Neural cell (in vitro differentiated cells): ENCODE measurements at regions not wholly inside any gene's neighbourhood (a gene's known extent, or its start where the extent isn't known, plus 50 kb on each side); places are given as distances from the start of the nearest gene placed in this dataset.
A peak's percentile ranks its signal among the peaks of the same experiment; 100 is the strongest.

ENCODE experiments used
- H2AFZ ChIP-seq: fragments of 200-600, 300-800 bp; sonication (generic), shearing (Covaris generic); 2 replicates; pipeline ENCODE4 v1.6.0; 2014; ENCODE audit warnings: low read depth, mild to moderate bottlenecking, antibody characterized with exemption, low read length, moderate library complexity
- H3F3A ChIP-seq: fragments of 200-600 bp; shearing (Covaris generic); 2 replicates; pipeline ENCODE4 v1.6.1; 2016; ENCODE audit warnings: mild to moderate bottlenecking, moderate library complexity, mixed read lengths, antibody characterized with exemption, low read length; ENCODE audit not compliant: insufficient read depth, poor library complexity, severe bottlenecking
- H3K27ac ChIP-seq: fragments of 200-600, 300-800 bp; sonication (generic), shearing (Covaris generic); 2 replicates; pipeline ENCODE4 v1.5.1; 2014; ENCODE audit warnings: mild to moderate bottlenecking, low read length, moderate library complexity
- H3K27me3 ChIP-seq: fragments of 300-800, 200-600 bp; sonication (generic), shearing (Covaris generic); 2 replicates; pipeline ENCODE4 v1.6.0; 2014; ENCODE audit warnings: mild to moderate bottlenecking, low read depth, low read length, moderate library complexity; ENCODE audit not compliant: insufficient read depth
- H3K36me3 ChIP-seq: fragments of 300-800, 200-600 bp; sonication (generic), shearing (Covaris generic); 2 replicates; pipeline ENCODE4 v1.5.1; 2014; ENCODE audit warnings: mild to moderate bottlenecking, antibody characterized with exemption, low read length, moderate library complexity; ENCODE audit not compliant: insufficient read depth
- H3K4me2 ChIP-seq: fragments of 300-800, 200-600 bp; sonication (generic), shearing (Covaris generic); 2 replicates; pipeline ENCODE4 v1.6.0; 2014; ENCODE audit warnings: mild to moderate bottlenecking, low read length
- H3K4me3 ChIP-seq: fragments of 300-800, 200-600 bp; sonication (generic), shearing (Covaris generic); 2 replicates; pipeline ENCODE4 v1.5.1; 2014; ENCODE audit warnings: mild to moderate bottlenecking, low read length, moderate library complexity
- H3K79me2 ChIP-seq: fragments of 200-600 bp; shearing (Covaris generic); replicated peaks from 2 replicates; pipeline ENCODE4 v1.6.0; 2014; ENCODE audit warnings: mild to moderate bottlenecking, low read length, moderate library complexity; ENCODE audit not compliant: insufficient read depth
- H3K9ac ChIP-seq: fragments of 300-800, 200-600 bp; sonication (generic), shearing (Covaris generic); 2 replicates; pipeline ENCODE4 v1.6.1; 2016; ENCODE audit warnings: mild to moderate bottlenecking, low read length, mixed read lengths
- H3K9me2 ChIP-seq: fragments of 200-600 bp; shearing (Covaris generic); 2 replicates; pipeline ENCODE4 v1.6.1; 2016; ENCODE audit warnings: mild to moderate bottlenecking, low read length, mixed read lengths; ENCODE audit not compliant: insufficient read depth
- H3K9me3 ChIP-seq: fragments of 200-600, 300-800 bp; sonication (generic), shearing (Covaris generic); 2 replicates; pipeline ENCODE4 v1.6.1; 2016; ENCODE audit warnings: mild to moderate bottlenecking, mixed run types, low read length, moderate library complexity, mixed read lengths
- H4K20me1 ChIP-seq: fragments of 200-600 bp; shearing (Covaris generic); 2 replicates; pipeline ENCODE4 v1.6.1; 2016; ENCODE audit warnings: mild to moderate bottlenecking, mixed run types; ENCODE audit not compliant: insufficient read depth
- CTCF ChIP-seq: fragments of 450-650 bp; IDR thresholded peaks from 2 replicates; pipeline ENCODE4 v1.5.1; 2014; ENCODE audit warnings: antibody characterized with exemption, mild to moderate bottlenecking, moderate library complexity; ENCODE audit not compliant: poor library complexity, severe bottlenecking
- EP300 ChIP-seq: fragments of 450-650 bp; conservative IDR thresholded peaks from 2 replicates; pipeline ENCODE4 v1.6.1; 2014; ENCODE audit warnings: antibody characterized with exemption, mild to moderate bottlenecking, moderate library complexity; ENCODE audit not compliant: poor library complexity, severe bottlenecking
- EZH2 ChIP-seq: fragments of 200-600, 300-800 bp; shearing (Covaris generic), sonication (generic); IDR thresholded peaks from 2 replicates; pipeline ENCODE4 v1.6.1; 2014; ENCODE audit warnings: antibody characterized with exemption, low read length, borderline replicate concordance, mild to moderate bottlenecking; ENCODE audit not compliant: insufficient read depth, poor library complexity, severe bottlenecking
- MXI1 ChIP-seq: fragments of 450-650 bp; conservative IDR thresholded peaks from 2 replicates; pipeline ENCODE4 v1.6.1; 2014; ENCODE audit warnings: antibody characterized with exemption, mild to moderate bottlenecking; ENCODE audit not compliant: poor library complexity, severe bottlenecking
- POLR2AphosphoS5 ChIP-seq: IDR thresholded peaks from 2 replicates; pipeline ENCODE4 v1.6.1; 2012
- RAD21 ChIP-seq: fragments of 450-650 bp; conservative IDR thresholded peaks from 2 replicates; pipeline ENCODE4 v1.6.1; 2014; ENCODE audit warnings: antibody characterized with exemption, mild to moderate bottlenecking, moderate library complexity
- REST ChIP-seq: IDR thresholded peaks from 2 replicates; pipeline ENCODE4 v1.6.1; 2012; ENCODE audit warnings: borderline replicate concordance
- SMC3 ChIP-seq: fragments of 450-650 bp; conservative IDR thresholded peaks from 2 replicates; pipeline ENCODE4 v1.6.1; 2014; ENCODE audit warnings: antibody characterized with exemption, mild to moderate bottlenecking, moderate library complexity; ENCODE audit not compliant: poor library complexity
- TAF1 ChIP-seq: IDR thresholded peaks from 2 replicates; pipeline ENCODE4 v1.6.1; 2012; ENCODE audit warnings: low read depth

GRCh38 chr2:64767670-64768468 is 114.2 kb upstream of the SERTAD2 start:
- peak overlapping the region; percentile 95 for H3K9ac ChIP-seq
- peak overlapping the region; percentile 94 for H3K27ac ChIP-seq
- H3K9me2 ChIP-seq: no peaks in the 10 kb centered on the region
- peak overlapping the region; percentile 76 for H3K4me3 ChIP-seq
- H3K79me2 ChIP-seq: no peaks in the 10 kb centered on the region
- H4K20me1 ChIP-seq: no peaks in the 10 kb centered on the region
- H3F3A ChIP-seq: no peaks in the 10 kb centered on the region
- peak overlapping the region; percentile 87 for H3K4me2 ChIP-seq
- no peaks in the 10 kb centered on the region for H3K27me3 ChIP-seq
- H2AFZ ChIP-seq: peak overlapping the region; percentile 65
- no peaks in the 10 kb centered on the region for H3K36me3 ChIP-seq
- no peaks in the 10 kb centered on the region for H3K9me3 ChIP-seq
- peak; percentile 84 for TF ChIP-seq TAF1
- TF ChIP-seq CTCF: peak; percentile 28
- peak; percentile 64 for TF ChIP-seq EP300
- peak; percentile 84 for TF ChIP-seq POLR2AphosphoS5
- TF ChIP-seq MXI1: peak; percentile 54
- peak; percentile 51 for TF ChIP-seq SMC3
- peak; percentile 55 for TF ChIP-seq RAD21
- no peak for TF ChIP-seq EZH2
- TF ChIP-seq REST: peak; percentile 84

- Histone ChIP-seq H3K4me2 (peak overlapping the region; percentile 87), H3K27me3 (no peaks in the 10 kb centered on the region), H3K36me3 (no peaks in the 10 kb centered on the region), H3K4me3 (peak overlapping the region; percentile 76), H3F3A (no peaks in the 10 kb centered on the region), H3K27ac (peak overlapping the region; percentile 94), H3K9me3 (no peaks in the 10 kb centered on the region), H2AFZ (peak overlapping the region; percentile 11), H3K9me2 (no peaks in the 10 kb centered on the region), H4K20me1 (no peaks in the 10 kb centered on the region), H3K79me2 (no peaks in the 10 kb centered on the region), H3K9ac (peak overlapping the region; percentile 95)
- no peak for TF ChIP-seq EP300
- no peak for TF ChIP-seq CTCF
- TF ChIP-seq RAD21: no peak
- no peak for TF ChIP-seq POLR2AphosphoS5
- no peak for TF ChIP-seq TAF1
- no peak for TF ChIP-seq EZH2
- no peak for TF ChIP-seq SMC3
- TF ChIP-seq REST: no peak
- no peak for TF ChIP-seq MXI1
Observed at GRCh38 chr2:64768491-64769005, 114.8 kb upstream of the SERTAD2 start.
